ENCODE measurements at regions not wholly inside any gene's neighbourhood (a gene's known extent, or its start where the extent isn't known, plus 50 kb on each side); places are given as distances from the start of the nearest gene placed in this dataset.
"Not testable (repeated sequence)": the region's sequence is repeated elsewhere in the genome, so short reads cannot be mapped to it uniquely, and the experiment has no call there.

GRCh38 chr3:191135175-191135574 lies 63.9 kb upstream of the OSTN start:
- TF ChIP-seq CTCF (IDR thresholded peaks at IDR 0.05; ENCODE audit: insufficient read depth, low read length), result no peak
- no peak for DNase-seq (ENCODE audit: low read depth)
- no peak overlapping the region for H3K4me3 ChIP-seq (ENCODE audit: low read depth, low read length)

- H3K4me3 ChIP-seq (ENCODE audit: low read depth, low read length), result no peak overlapping the region
- DNase-seq (ENCODE audit: low read depth), result no peak
- no peak for TF ChIP-seq CTCF (IDR thresholded peaks at IDR 0.05; ENCODE audit: insufficient read depth, low read length)
Observed at GRCh38 chr3:191133359-191133758, 65.7 kb upstream of the OSTN start.

GRCh38 chr3:191131305-191131704 lies 67.7 kb upstream of the OSTN start:
- H3K4me3 ChIP-seq (ENCODE audit: low read depth, low read length), result no peak overlapping the region
- no peak for DNase-seq (ENCODE audit: low read depth)
- no peak for TF ChIP-seq CTCF (IDR thresholded peaks at IDR 0.05; ENCODE audit: insufficient read depth, low read length)

- DNase-seq (ENCODE audit: low read depth); H3K4me3 ChIP-seq (ENCODE audit: low read depth, low read length): not testable (repeated sequence)
Observed at GRCh38 chr3:191124891-191125290, 74.2 kb upstream of the OSTN start.

- no peak for DNase-seq (ENCODE audit: low read depth)
- no peak for TF ChIP-seq CTCF (IDR thresholded peaks at IDR 0.05; ENCODE audit: insufficient read depth, low read length)
- no peak overlapping the region for H3K4me3 ChIP-seq (ENCODE audit: low read depth, low read length)
Observed at GRCh38 chr3:191123946-191124345, 75.1 kb upstream of the OSTN start.

GRCh38 chr3:191123231-191123630 lies 75.8 kb upstream of the OSTN start:
- H3K4me3 ChIP-seq (ENCODE audit: low read depth, low read length), result no peak overlapping the region
- peak; percentile 62 for DNase-seq (ENCODE audit: low read depth)
- TF ChIP-seq CTCF (IDR thresholded peaks at IDR 0.05; ENCODE audit: insufficient read depth, low read length), result no peak

GRCh38 chr3:191120447-191121298 lies 78.4 kb upstream of the OSTN start:
- no peak for TF ChIP-seq CTCF (IDR thresholded peaks at IDR 0.05; ENCODE audit: insufficient read depth, low read length)
- DNase-seq (ENCODE audit: low read depth), result no peak
- no peak overlapping the region for H3K4me3 ChIP-seq (ENCODE audit: low read depth, low read length)
